WTC11 (cell line): ENCODE measurements at regions not wholly inside any gene's neighbourhood (a gene's known extent, or its start where the extent isn't known, plus 50 kb on each side); places are given as distances from the start of the nearest gene placed in this dataset.

ENCODE experiments used
- ATAC-seq: fragments of 200-7000 bp; cut with Tn5 transposase; 2 replicates; pipeline ENCODE4 v1.10.0; 2021; ENCODE audit warnings: mild to moderate bottlenecking, moderate library complexity
- CTCF ChIA-PET: fragments of 300-600 bp; sonication (Branson Sonifier 250); formaldehyde crosslinking; loops from one replicate; lab custom pipeline; 2021; ENCODE audit warnings: antibody characterized with exemption; lab: Charles Lee
- POLR2A ChIA-PET: fragments of 350-600 bp; sonication (Branson Sonifier 250); formaldehyde crosslinking; loops from one replicate; lab custom pipeline; 2021; ENCODE audit warnings: antibody characterized with exemption; lab: Charles Lee
- DNase-seq: peaks from one replicate; pipeline ENCODE4 v3.0.0; 2021; ENCODE audit warnings: low spot score
- H3K27ac Mint-ChIP-seq: 2 replicates; pipeline ENCODE4 v1.8.0; 2021; ENCODE audit warnings: mixed read lengths
- H3K27me3 Mint-ChIP-seq: 2 replicates; pipeline ENCODE4 v1.8.0; 2021; ENCODE audit warnings: low read depth, mild to moderate bottlenecking, moderate library complexity, mixed read lengths
- H3K36me3 Mint-ChIP-seq: 2 replicates; pipeline ENCODE4 v1.8.0; 2021; ENCODE audit warnings: mixed read lengths
- H3K4me1 Mint-ChIP-seq: 2 replicates; pipeline ENCODE4 v1.8.0; 2022; ENCODE audit warnings: mixed read lengths
- H3K4me3 Mint-ChIP-seq: 2 replicates; pipeline ENCODE4 v1.8.0; 2021; ENCODE audit warnings: mild to moderate bottlenecking, moderate library complexity, mixed read lengths
- H3K9me3 Mint-ChIP-seq: 2 replicates; pipeline ENCODE4 v1.8.0; 2021; ENCODE audit warnings: mixed read lengths
- CREB1 ChIP-seq: sonication (generic); formaldehyde crosslinking; IDR thresholded peaks from 2 replicates; pipeline ENCODE4 v1.8.0; 2023; ENCODE audit warnings: mild to moderate bottlenecking, missing genetic modification reagents
- EMX1 ChIP-seq: fragments of 250-450 bp; sonication (Bioruptor Pico); IDR thresholded peaks from 2 replicates; pipeline ENCODE4 v1.8.0; 2021; ENCODE audit warnings: mild to moderate bottlenecking
- ETV6 ChIP-seq: sonication (generic); formaldehyde crosslinking; IDR thresholded peaks from 2 replicates; pipeline ENCODE4 v1.8.1; 2022; ENCODE audit warnings: mild to moderate bottlenecking, missing genetic modification reagents
- FOXK1 ChIP-seq: sonication (generic); formaldehyde crosslinking; IDR thresholded peaks from 2 replicates; pipeline ENCODE4 v1.8.0; 2022; ENCODE audit warnings: mild to moderate bottlenecking, moderate library complexity, missing genetic modification reagents
- FOXP1 ChIP-seq: sonication (generic); formaldehyde crosslinking; IDR thresholded peaks from 2 replicates; pipeline ENCODE4 v1.8.0; 2022; ENCODE audit warnings: missing genetic modification reagents, mild to moderate bottlenecking, moderate library complexity, borderline replicate concordance
- IRF2 ChIP-seq: sonication (generic); formaldehyde crosslinking; IDR thresholded peaks from 2 replicates; pipeline ENCODE4 v1.8.0; 2022; ENCODE audit warnings: low read depth, missing genetic modification reagents, borderline replicate concordance
- JAZF1 ChIP-seq: fragments of 250-450 bp; sonication (Bioruptor Pico); IDR thresholded peaks from 2 replicates; pipeline ENCODE4 v1.9.0; 2021; ENCODE audit warnings: moderate library complexity, mild to moderate bottlenecking, inconsistent platforms
- KAT7 ChIP-seq: sonication (generic); formaldehyde crosslinking; IDR thresholded peaks from 2 replicates; pipeline ENCODE4 v1.8.1; 2023; ENCODE audit warnings: missing genetic modification reagents, mild to moderate bottlenecking, borderline replicate concordance
- MXD4 ChIP-seq: fragments of 250-450 bp; sonication (Bioruptor Pico); IDR thresholded peaks from 2 replicates; pipeline ENCODE4 v1.8.0; 2021; ENCODE audit warnings: mild to moderate bottlenecking, moderate library complexity, borderline replicate concordance
- MYBL2 ChIP-seq: sonication (generic); formaldehyde crosslinking; IDR thresholded peaks from 2 replicates; pipeline ENCODE4 v1.8.1; 2023; ENCODE audit warnings: mild to moderate bottlenecking, moderate library complexity, missing genetic modification reagents
- NFATC4 ChIP-seq: fragments of 250-450 bp; sonication (Bioruptor Pico); IDR thresholded peaks from 2 replicates; pipeline ENCODE4 v1.9.0; 2021; ENCODE audit warnings: mild to moderate bottlenecking
- SMAD3 ChIP-seq: sonication (generic); formaldehyde crosslinking; IDR thresholded peaks from 2 replicates; pipeline ENCODE4 v1.8.0; 2022; ENCODE audit warnings: missing genetic modification reagents, mild to moderate bottlenecking, borderline replicate concordance
- TEAD4 ChIP-seq: sonication (generic); formaldehyde crosslinking; IDR thresholded peaks from 2 replicates; pipeline ENCODE4 v1.8.0; 2022; ENCODE audit warnings: mild to moderate bottlenecking, missing genetic modification reagents
- TP53 ChIP-seq: sonication (generic); formaldehyde crosslinking; IDR thresholded peaks from 2 replicates; pipeline ENCODE4 v1.8.1; 2023; ENCODE audit warnings: mild to moderate bottlenecking, missing genetic modification reagents
- ZNF232 ChIP-seq: sonication (generic); formaldehyde crosslinking; IDR thresholded peaks from 2 replicates; pipeline ENCODE4 v1.8.0; 2022; ENCODE audit warnings: mild to moderate bottlenecking, missing genetic modification reagents
- ZNF263 ChIP-seq: sonication (generic); formaldehyde crosslinking; IDR thresholded peaks from 2 replicates; pipeline ENCODE4 v1.8.1; 2022; ENCODE audit warnings: low read depth, mild to moderate bottlenecking, moderate library complexity, missing genetic modification reagents
- ZNF396 ChIP-seq: fragments of 250-450 bp; sonication (Bioruptor Pico); IDR thresholded peaks from 2 replicates; pipeline ENCODE4 v1.8.0; 2021; ENCODE audit warnings: mild to moderate bottlenecking, moderate library complexity, borderline replicate concordance
- ZNF416 ChIP-seq: fragments of 250-450 bp; sonication (Bioruptor Pico); IDR thresholded peaks from 2 replicates; pipeline ENCODE4 v1.9.0; 2021; ENCODE audit warnings: mild to moderate bottlenecking, inconsistent platforms
- TF ChIP-seq, protein P1 (sequence below): sonication (generic); formaldehyde crosslinking; IDR thresholded peaks from 2 replicates; pipeline ENCODE4 v1.8.1; 2022; ENCODE audit warnings: low read depth, missing genetic modification reagents, borderline replicate concordance
- TF ChIP-seq, protein P2 (sequence below): sonication (generic); formaldehyde crosslinking; IDR thresholded peaks from 2 replicates; pipeline ENCODE4 v1.8.0; 2022; ENCODE audit warnings: mild to moderate bottlenecking, missing genetic modification reagents
- TF ChIP-seq, protein P3 (sequence below): sonication (generic); formaldehyde crosslinking; IDR thresholded peaks from 2 replicates; pipeline ENCODE4 v1.8.1; 2022; ENCODE audit warnings: mild to moderate bottlenecking, moderate library complexity, missing genetic modification reagents
- TF ChIP-seq, protein P4 (sequence below): sonication (generic); formaldehyde crosslinking; IDR thresholded peaks from 2 replicates; pipeline ENCODE4 v1.8.1; 2023; ENCODE audit warnings: mild to moderate bottlenecking, missing genetic modification reagents
- TF ChIP-seq, protein P5 (sequence below): fragments of 200-600 bp; IDR thresholded peaks from 2 replicates; pipeline ENCODE4 v1.8.0; 2022; ENCODE audit warnings: antibody characterized with exemption
- TF ChIP-seq, protein P6 (sequence below): sonication (generic); formaldehyde crosslinking; IDR thresholded peaks from 2 replicates; pipeline ENCODE4 v1.8.0; 2022; ENCODE audit warnings: mild to moderate bottlenecking, missing genetic modification reagents
- TF ChIP-seq, protein P7 (sequence below): sonication (generic); formaldehyde crosslinking; IDR thresholded peaks from 2 replicates; pipeline ENCODE4 v1.8.0; 2022; ENCODE audit warnings: missing genetic modification reagents
- TF ChIP-seq, protein P8 (sequence below): fragments of 250-450 bp; sonication (Bioruptor Pico); IDR thresholded peaks from 2 replicates; pipeline ENCODE4 v2.1.2; 2022; ENCODE audit warnings: mild to moderate bottlenecking, moderate library complexity

DNA sequence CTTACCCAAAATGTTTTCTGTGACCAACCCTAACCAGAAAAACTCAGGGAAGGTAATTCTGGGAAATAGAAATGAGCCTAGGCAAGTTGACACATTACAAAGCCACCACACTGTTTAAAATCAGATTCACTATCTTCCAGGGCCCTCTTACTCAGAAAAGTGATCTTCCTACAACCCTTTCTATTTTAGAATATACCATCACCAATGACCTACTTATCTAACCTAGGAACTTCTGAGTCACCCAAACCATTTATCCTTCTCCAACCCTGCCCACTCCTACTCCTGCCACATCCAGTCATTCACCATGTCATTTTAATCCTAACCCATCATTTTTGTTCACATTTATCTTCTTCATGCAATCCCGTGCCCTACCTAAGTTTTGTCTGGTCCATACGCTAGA, 89.9 kb downstream of the FTHL17 start:
- CTCF ChIA-PET: no interaction called here
- Mint-ChIP-seq H3K27ac (no peak overlapping the region), H3K9me3 (no peaks in the 10 kb centered on the region)

DNA sequence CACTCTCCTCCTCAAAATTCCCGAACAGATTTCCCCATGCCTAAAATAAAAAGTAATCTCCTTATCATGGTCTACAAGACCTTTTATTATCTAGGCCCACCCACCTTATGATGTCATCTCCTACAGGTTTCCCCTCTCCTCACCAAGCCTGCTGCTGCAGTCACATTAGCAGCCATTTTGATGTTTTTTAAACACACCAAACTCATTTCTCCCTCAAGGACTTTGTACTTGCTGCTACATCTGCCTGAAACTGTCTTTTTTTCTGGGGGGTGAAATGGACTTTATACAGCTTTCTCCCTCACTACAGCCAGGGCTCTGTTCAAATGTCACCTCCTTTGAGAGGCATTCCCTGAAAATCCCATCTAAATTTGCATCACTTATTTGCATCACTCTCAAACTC, 90.2 kb upstream of the TAB3 start:
- POLR2A ChIA-PET: no interaction called here
- Mint-ChIP-seq H3K27ac (no peak overlapping the region), H3K4me3 (no peak overlapping the region), H3K36me3 (no peaks in the 10 kb centered on the region), H3K4me1 (peaks cover 3% of the 10 kb centered on the region), H3K9me3 (no peaks in the 10 kb centered on the region), H3K27me3 (peaks cover 5% of the 10 kb centered on the region)
- DNase-seq: no peak
- ATAC-seq: no peak
- TF ChIP-seq, protein P1, sequence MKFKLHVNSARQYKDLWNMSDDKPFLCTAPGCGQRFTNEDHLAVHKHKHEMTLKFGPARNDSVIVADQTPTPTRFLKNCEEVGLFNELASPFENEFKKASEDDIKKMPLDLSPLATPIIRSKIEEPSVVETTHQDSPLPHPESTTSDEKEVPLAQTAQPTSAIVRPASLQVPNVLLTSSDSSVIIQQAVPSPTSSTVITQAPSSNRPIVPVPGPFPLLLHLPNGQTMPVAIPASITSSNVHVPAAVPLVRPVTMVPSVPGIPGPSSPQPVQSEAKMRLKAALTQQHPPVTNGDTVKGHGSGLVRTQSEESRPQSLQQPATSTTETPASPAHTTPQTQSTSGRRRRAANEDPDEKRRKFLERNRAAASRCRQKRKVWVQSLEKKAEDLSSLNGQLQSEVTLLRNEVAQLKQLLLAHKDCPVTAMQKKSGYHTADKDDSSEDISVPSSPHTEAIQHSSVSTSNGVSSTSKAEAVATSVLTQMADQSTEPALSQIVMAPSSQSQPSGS: no peak
- TF ChIP-seq ZNF396 (CRISPR knock-in tag): no peak
- TF ChIP-seq, protein P2, sequence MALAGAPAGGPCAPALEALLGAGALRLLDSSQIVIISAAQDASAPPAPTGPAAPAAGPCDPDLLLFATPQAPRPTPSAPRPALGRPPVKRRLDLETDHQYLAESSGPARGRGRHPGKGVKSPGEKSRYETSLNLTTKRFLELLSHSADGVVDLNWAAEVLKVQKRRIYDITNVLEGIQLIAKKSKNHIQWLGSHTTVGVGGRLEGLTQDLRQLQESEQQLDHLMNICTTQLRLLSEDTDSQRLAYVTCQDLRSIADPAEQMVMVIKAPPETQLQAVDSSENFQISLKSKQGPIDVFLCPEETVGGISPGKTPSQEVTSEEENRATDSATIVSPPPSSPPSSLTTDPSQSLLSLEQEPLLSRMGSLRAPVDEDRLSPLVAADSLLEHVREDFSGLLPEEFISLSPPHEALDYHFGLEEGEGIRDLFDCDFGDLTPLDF (CRISPR knock-in tag): no peak
- no peak for TF ChIP-seq MXD4
- TF ChIP-seq, protein P3, sequence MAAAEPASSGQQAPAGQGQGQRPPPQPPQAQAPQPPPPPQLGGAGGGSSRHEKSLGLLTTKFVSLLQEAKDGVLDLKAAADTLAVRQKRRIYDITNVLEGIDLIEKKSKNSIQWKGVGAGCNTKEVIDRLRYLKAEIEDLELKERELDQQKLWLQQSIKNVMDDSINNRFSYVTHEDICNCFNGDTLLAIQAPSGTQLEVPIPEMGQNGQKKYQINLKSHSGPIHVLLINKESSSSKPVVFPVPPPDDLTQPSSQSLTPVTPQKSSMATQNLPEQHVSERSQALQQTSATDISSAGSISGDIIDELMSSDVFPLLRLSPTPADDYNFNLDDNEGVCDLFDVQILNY (CRISPR knock-in tag): no peak
- TF ChIP-seq, protein P4, sequence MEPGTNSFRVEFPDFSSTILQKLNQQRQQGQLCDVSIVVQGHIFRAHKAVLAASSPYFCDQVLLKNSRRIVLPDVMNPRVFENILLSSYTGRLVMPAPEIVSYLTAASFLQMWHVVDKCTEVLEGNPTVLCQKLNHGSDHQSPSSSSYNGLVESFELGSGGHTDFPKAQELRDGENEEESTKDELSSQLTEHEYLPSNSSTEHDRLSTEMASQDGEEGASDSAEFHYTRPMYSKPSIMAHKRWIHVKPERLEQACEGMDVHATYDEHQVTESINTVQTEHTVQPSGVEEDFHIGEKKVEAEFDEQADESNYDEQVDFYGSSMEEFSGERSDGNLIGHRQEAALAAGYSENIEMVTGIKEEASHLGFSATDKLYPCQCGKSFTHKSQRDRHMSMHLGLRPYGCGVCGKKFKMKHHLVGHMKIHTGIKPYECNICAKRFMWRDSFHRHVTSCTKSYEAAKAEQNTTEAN (CRISPR knock-in tag): no peak
- no peak for TF ChIP-seq FOXK1 (CRISPR knock-in tag)
- no peak for TF ChIP-seq ZNF416 (CRISPR knock-in tag)
- TF ChIP-seq, protein P5, sequence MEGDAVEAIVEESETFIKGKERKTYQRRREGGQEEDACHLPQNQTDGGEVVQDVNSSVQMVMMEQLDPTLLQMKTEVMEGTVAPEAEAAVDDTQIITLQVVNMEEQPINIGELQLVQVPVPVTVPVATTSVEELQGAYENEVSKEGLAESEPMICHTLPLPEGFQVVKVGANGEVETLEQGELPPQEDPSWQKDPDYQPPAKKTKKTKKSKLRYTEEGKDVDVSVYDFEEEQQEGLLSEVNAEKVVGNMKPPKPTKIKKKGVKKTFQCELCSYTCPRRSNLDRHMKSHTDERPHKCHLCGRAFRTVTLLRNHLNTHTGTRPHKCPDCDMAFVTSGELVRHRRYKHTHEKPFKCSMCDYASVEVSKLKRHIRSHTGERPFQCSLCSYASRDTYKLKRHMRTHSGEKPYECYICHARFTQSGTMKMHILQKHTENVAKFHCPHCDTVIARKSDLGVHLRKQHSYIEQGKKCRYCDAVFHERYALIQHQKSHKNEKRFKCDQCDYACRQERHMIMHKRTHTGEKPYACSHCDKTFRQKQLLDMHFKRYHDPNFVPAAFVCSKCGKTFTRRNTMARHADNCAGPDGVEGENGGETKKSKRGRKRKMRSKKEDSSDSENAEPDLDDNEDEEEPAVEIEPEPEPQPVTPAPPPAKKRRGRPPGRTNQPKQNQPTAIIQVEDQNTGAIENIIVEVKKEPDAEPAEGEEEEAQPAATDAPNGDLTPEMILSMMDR: no peak
- no peak for TF ChIP-seq TP53 (CRISPR knock-in tag)
- TF ChIP-seq TEAD4: no peak
- CTCF ChIA-PET: no interaction called here

More for the DNA sequence above, 89.9 kb downstream of the FTHL17 start:
- DNase-seq (no peak), ATAC-seq (no peak)
- TF ChIP-seq FOXK1 (CRISPR knock-in tag) (no peak), SMAD3 (CRISPR knock-in tag) (no peak), CREB1 (CRISPR knock-in tag) (no peak), MXD4 (no peak), ZNF263 (no peak), EMX1 (CRISPR knock-in tag) (no peak), ZNF232 (CRISPR knock-in tag) (no peak), KAT7 (CRISPR knock-in tag) (no peak), FOXP1 (CRISPR knock-in tag) (no peak), TP53 (CRISPR knock-in tag) (no peak), TEAD4 (no peak), ETV6 (CRISPR knock-in tag) (no peak), NFATC4 (CRISPR knock-in tag) (no peak), MYBL2 (no peak), IRF2 (CRISPR knock-in tag) (no peak), JAZF1 (CRISPR knock-in tag) (no peak)
- TF ChIP-seq, protein P6, sequence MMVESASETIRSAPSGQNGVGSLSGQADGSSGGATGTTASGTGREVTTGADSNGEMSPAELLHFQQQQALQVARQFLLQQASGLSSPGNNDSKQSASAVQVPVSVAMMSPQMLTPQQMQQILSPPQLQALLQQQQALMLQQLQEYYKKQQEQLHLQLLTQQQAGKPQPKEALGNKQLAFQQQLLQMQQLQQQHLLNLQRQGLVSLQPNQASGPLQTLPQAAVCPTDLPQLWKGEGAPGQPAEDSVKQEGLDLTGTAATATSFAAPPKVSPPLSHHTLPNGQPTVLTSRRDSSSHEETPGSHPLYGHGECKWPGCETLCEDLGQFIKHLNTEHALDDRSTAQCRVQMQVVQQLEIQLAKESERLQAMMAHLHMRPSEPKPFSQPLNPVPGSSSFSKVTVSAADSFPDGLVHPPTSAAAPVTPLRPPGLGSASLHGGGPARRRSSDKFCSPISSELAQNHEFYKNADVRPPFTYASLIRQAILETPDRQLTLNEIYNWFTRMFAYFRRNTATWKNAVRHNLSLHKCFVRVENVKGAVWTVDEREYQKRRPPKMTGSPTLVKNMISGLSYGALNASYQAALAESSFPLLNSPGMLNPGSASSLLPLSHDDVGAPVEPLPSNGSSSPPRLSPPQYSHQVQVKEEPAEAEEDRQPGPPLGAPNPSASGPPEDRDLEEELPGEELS (CRISPR knock-in tag): no peak
- TF ChIP-seq, protein P7, sequence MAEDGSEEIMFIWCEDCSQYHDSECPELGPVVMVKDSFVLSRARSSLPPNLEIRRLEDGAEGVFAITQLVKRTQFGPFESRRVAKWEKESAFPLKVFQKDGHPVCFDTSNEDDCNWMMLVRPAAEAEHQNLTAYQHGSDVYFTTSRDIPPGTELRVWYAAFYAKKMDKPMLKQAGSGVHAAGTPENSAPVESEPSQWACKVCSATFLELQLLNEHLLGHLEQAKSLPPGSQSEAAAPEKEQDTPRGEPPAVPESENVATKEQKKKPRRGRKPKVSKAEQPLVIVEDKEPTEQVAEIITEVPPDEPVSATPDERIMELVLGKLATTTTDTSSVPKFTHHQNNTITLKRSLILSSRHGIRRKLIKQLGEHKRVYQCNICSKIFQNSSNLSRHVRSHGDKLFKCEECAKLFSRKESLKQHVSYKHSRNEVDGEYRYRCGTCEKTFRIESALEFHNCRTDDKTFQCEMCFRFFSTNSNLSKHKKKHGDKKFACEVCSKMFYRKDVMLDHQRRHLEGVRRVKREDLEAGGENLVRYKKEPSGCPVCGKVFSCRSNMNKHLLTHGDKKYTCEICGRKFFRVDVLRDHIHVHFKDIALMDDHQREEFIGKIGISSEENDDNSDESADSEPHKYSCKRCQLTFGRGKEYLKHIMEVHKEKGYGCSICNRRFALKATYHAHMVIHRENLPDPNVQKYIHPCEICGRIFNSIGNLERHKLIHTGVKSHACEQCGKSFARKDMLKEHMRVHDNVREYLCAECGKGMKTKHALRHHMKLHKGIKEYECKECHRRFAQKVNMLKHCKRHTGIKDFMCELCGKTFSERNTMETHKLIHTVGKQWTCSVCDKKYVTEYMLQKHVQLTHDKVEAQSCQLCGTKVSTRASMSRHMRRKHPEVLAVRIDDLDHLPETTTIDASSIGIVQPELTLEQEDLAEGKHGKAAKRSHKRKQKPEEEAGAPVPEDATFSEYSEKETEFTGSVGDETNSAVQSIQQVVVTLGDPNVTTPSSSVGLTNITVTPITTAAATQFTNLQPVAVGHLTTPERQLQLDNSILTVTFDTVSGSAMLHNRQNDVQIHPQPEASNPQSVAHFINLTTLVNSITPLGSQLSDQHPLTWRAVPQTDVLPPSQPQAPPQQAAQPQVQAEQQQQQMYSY (CRISPR knock-in tag): no peak
- TF ChIP-seq, protein P8, sequence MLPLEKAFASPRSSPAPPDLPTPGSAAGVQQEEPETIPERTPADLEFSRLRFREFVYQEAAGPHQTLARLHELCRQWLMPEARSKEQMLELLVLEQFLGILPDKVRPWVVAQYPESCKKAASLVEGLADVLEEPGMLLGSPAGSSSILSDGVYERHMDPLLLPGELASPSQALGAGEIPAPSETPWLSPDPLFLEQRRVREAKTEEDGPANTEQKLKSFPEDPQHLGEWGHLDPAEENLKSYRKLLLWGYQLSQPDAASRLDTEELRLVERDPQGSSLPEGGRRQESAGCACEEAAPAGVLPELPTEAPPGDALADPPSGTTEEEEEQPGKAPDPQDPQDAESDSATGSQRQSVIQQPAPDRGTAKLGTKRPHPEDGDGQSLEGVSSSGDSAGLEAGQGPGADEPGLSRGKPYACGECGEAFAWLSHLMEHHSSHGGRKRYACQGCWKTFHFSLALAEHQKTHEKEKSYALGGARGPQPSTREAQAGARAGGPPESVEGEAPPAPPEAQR (CRISPR knock-in tag): no peak
- H3K4me3 Mint-ChIP-seq: no peak overlapping the region
- POLR2A ChIA-PET: no interaction called here
- no peaks in the 10 kb centered on the region for H3K36me3 Mint-ChIP-seq
- no peaks in the 10 kb centered on the region; the same call in 1 of the 2 replicates for H3K27me3 Mint-ChIP-seq
- H3K4me1 Mint-ChIP-seq: peaks cover 7% of the 10 kb centered on the region
